Tibial nerve (tissue), 4 donors: ENCODE measurements at regions not wholly inside any gene's neighbourhood (a gene's known extent, or its start where the extent isn't known, plus 50 kb on each side); places are given as distances from the start of the nearest gene placed in this dataset.

Source experiments
- DNase-seq, 2 donors: peaks; one replicate each; pipeline ENCODE4 v3.0.0-alpha.2; 2019; ENCODE audit warnings: low spot score in 2 of 2
- H3K27ac ChIP-seq, 4 donors: fragments of 200-600 bp; sonication (generic) in 3 of 4; one replicate each; pipeline ENCODE4 v1.5.1; 2017 to 2019; ENCODE audit warnings: mild to moderate bottlenecking in 1 of 4
- H3K27me3 ChIP-seq, 2 donors: fragments of 200-600 bp; sonication (generic) in 1 of 2; one replicate each; pipeline versions ENCODE4 v1.5.1 to v1.6.0; 2017 to 2019
- H3K36me3 ChIP-seq, 3 donors: fragments of 200-600 bp; sonication (generic); one replicate each; pipeline ENCODE4 v1.5.1; 2018 to 2019
- H3K4me1 ChIP-seq, 4 donors: fragments of 200-600 bp; sonication (generic) in 3 of 4; one replicate each; pipeline ENCODE4 v1.5.1; 2017 to 2019
- H3K4me3 ChIP-seq, 4 donors: fragments of 200-600 bp; sonication (generic) in 3 of 4; one replicate each; pipeline ENCODE4 v1.5.1; 2017 to 2019; ENCODE audit warnings: mild to moderate bottlenecking in 1 of 4, moderate library complexity in 1 of 4
- H3K9me3 ChIP-seq, 4 donors: fragments of 200-600 bp; sonication (generic) in 3 of 4; one replicate each; pipeline ENCODE4 v1.5.1; 2017 to 2019
- EP300 ChIP-seq, 2 donors: sonication (generic); formaldehyde crosslinking; IDR thresholded peaks; one replicate each; pipeline ENCODE4 v1.6.1; 2017; ENCODE audit warnings: antibody characterized with exemption in 2 of 2, mild to moderate bottlenecking in 1 of 2
- POLR2A ChIP-seq, 2 donors: fragments of 450-650 bp; IDR thresholded peaks; one replicate each; pipeline ENCODE4 v1.6.1; 2017; ENCODE audit warnings: antibody characterized with exemption in 2 of 2, mild to moderate bottlenecking in 2 of 2, moderate library complexity in 2 of 2
- WGBS, 2 donors: methylation state at CpG; one replicate each; pipeline ENCODE4 v1.1.5; 2018; 5-methylcytosine and 5-hydroxymethylcytosine counted together
- TF ChIP-seq, protein P1 (sequence below), 5 experiments: fragments of 200-600 bp in 3 of 5; fragments of 450-650 bp in 2 of 5; sonication (generic) in 3 of 5; IDR thresholded peaks; one replicate each; pipeline ENCODE4 v1.5.1; 2016 to 2019; ENCODE audit warnings: antibody characterized with exemption in 5 of 5, mild to moderate bottlenecking in 3 of 5, moderate library complexity in 2 of 5

DNA sequence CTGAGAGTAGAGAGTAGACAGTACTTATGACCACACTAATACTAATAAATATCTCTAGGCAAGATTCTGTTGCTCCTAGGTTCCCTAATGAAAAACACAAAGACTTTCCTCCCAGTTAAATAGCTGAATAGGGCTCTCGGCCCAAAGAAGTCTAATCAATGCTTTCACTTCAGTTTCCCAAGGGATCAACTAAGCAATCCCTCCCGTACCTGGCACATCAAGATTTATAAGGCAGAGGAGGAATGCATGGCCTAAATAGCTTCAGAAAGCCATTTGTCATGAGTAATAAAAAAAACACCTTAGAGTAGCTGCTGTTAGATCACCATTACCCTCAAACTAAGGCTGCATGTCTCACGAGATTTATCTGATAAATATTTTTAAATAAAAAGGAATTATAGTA lies 56.8 kb upstream of the EXOC1L start:
- Histone ChIP-seq H3K4me3 (no peak overlapping the region), H3K4me1 (no peaks in the 10 kb centered on the region), H3K27me3 (no peaks in the 10 kb centered on the region), H3K9me3 (no peaks in the 10 kb centered on the region), H3K27ac (no peak overlapping the region), H3K36me3 (no peaks in the 10 kb centered on the region)
- TF ChIP-seq POLR2A (IDR thresholded peaks at IDR 0.05), result no peak
- TF ChIP-seq EP300 (IDR thresholded peaks at IDR 0.05), result no peak
- TF ChIP-seq, protein P1, sequence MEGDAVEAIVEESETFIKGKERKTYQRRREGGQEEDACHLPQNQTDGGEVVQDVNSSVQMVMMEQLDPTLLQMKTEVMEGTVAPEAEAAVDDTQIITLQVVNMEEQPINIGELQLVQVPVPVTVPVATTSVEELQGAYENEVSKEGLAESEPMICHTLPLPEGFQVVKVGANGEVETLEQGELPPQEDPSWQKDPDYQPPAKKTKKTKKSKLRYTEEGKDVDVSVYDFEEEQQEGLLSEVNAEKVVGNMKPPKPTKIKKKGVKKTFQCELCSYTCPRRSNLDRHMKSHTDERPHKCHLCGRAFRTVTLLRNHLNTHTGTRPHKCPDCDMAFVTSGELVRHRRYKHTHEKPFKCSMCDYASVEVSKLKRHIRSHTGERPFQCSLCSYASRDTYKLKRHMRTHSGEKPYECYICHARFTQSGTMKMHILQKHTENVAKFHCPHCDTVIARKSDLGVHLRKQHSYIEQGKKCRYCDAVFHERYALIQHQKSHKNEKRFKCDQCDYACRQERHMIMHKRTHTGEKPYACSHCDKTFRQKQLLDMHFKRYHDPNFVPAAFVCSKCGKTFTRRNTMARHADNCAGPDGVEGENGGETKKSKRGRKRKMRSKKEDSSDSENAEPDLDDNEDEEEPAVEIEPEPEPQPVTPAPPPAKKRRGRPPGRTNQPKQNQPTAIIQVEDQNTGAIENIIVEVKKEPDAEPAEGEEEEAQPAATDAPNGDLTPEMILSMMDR (IDR thresholded peaks at IDR 0.05), result no peak
- DNase-seq, result no peak
- WGBS, 2 donors, result 33 to 46% methylated on average over 3 of the region's 3 CpGs

DNA sequence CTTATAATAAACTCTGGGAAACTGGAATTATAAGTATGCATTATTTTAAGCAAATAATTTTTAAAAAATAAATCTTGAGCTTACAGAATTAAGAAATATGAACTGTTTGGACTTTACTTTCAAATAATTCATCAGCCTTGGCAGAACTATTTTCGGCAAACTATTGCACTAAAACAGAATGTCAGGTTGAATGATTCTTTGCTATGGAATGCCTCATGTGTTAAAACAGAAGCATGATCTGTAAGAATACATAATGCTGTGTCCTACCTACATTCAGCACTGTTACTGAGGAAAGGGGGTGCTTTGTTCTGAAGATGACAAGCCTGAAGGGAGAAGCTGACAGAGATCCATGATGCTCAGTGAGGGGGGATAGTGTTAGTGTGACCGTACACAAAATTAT lies 55.6 kb upstream of the EXOC1L start:
- DNase-seq, result no peak
- TF ChIP-seq, protein P1 (IDR thresholded peaks at IDR 0.05), result no peak
- TF ChIP-seq POLR2A (IDR thresholded peaks at IDR 0.05) (no peak), EP300 (IDR thresholded peaks at IDR 0.05) (no peak)
- Histone ChIP-seq H3K27ac (no peak overlapping the region), H3K4me1 (no peaks in the 10 kb centered on the region), H3K9me3 (no peaks in the 10 kb centered on the region), H3K27me3 (no peaks in the 10 kb centered on the region), H3K36me3 (no peaks in the 10 kb centered on the region), H3K4me3 (no peak overlapping the region)
- WGBS, 2 donors, result 85 to 87% methylated on average over 2 of the region's 2 CpGs

DNA sequence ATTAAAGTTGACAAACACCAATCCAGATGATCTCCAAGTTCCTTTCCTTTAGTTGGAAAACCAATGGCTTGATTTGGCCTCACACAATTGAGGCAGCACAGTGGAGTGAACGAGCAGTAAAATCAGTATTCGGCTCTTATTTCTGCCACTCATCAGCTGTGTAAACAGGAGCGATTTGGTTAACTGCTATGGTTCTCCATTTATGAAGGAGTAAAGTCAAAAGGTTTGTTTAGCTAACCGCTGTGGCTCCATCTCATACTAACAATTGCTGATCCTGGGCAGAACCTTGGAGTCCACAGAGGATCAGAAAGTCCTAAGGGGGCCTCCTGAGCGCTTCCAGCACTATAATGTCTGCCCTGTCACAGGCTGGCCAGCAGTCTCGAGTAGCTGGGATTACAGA lies 54.5 kb upstream of the EXOC1L start:
- H3K27ac ChIP-seq, result no peak overlapping the region
- H3K36me3 ChIP-seq, result no peaks in the 10 kb centered on the region
- no peaks in the 10 kb centered on the region for H3K4me1 ChIP-seq
- 63 to 78% methylated on average over 6 of the region's 6 CpGs for WGBS, 2 donors
- H3K9me3 ChIP-seq, result no peaks in the 10 kb centered on the region
- DNase-seq, result no peak
- H3K27me3 ChIP-seq, result no peaks in the 10 kb centered on the region
- no peak overlapping the region for H3K4me3 ChIP-seq
- TF ChIP-seq, protein P1 (IDR thresholded peaks at IDR 0.05), result no peak
- TF ChIP-seq POLR2A (IDR thresholded peaks at IDR 0.05) (no peak), EP300 (IDR thresholded peaks at IDR 0.05) (no peak)

DNA sequence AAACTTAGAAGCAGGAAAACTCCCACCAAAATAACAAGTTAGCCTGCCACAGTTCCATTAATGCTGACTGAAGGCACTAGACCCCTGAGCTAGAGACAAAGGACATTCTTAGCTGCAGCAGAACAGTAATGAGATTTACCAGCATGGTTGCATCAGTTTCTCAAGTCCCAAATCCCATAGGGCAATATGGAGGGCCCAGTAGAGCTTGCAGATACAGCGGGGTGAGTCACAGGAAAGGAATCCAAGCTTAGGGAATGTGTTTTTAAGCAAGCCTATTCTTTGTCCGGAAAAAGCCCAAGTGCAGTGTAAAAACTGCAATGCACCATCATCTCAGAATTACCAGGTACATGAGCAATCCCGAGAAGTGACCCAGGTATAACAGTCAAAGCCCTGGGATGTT lies 51.3 kb upstream of the EXOC1L start:
- no peak overlapping the region for H3K27ac ChIP-seq
- TF ChIP-seq POLR2A (IDR thresholded peaks at IDR 0.05) (no peak), EP300 (IDR thresholded peaks at IDR 0.05) (no peak)
- TF ChIP-seq, protein P1 (IDR thresholded peaks at IDR 0.05), result no peak
- WGBS, 2 donors, result 71 to 77% methylated on average over 3 of the region's 3 CpGs
- no peak for DNase-seq
- no peaks in the 10 kb centered on the region for H3K9me3 ChIP-seq
- H3K27me3 ChIP-seq, result no peaks in the 10 kb centered on the region
- H3K4me3 ChIP-seq, result no peak overlapping the region
- H3K36me3 ChIP-seq, result no peaks in the 10 kb centered on the region
- no peaks in the 10 kb centered on the region for H3K4me1 ChIP-seq
